GM19239 (cell line): ENCODE measurements at regions not wholly inside any gene's neighbourhood (a gene's known extent, or its start where the extent isn't known, plus 50 kb on each side); places are given as distances from the start of the nearest gene placed in this dataset.

Experiments used
- DNase-seq: peaks from one replicate; pipeline ENCODE4 v3.0.0; 2011; ENCODE audit warnings: low spot score; ENCODE audit not compliant: insufficient read length
- FAIRE-seq: peaks from 2 replicates; lab custom pipeline; 2011; peaks lifted over from hg19 to GRCh38; lab: Jason Lieb, UNC

DNA sequence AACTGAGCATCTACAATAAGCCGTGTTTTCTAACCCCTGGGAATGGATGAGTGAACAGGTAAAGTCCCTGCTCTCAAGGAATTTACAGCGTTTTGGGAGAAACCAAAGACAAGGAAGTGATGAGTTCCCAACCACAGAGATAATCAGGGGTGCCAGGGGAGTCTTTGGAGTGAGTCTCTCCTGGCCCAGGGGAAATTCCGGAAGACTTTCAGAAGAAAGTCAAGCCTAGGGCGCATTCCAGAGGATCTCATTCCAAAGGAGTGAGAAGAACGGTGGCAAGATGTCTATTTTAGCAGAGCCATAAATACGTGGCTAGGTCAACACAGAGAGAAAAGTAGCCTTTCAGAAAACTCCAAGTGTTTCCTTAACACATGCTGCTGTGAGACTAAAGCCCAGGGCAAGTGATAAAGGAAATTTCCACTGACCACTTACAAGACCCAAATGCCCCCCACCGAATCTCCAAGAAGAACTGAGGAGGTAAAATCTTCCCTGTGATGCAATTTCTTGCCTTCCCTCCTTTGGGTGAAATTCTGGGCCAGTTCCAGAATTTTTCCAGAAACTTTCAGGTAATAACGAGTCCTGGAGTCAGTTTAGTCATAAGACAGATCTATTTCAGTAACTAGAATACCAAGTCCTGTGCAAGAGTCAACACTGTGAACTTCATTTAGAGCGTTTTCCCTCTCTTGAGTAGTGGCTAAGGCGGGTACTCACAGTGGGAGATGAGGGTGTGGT, 437.4 kb downstream of the NR2F2 start:
- no peak for DNase-seq

GRCh38 chr15:96768435-96768789, 437.9 kb downstream of the NR2F2 start:
- FAIRE-seq (no peak), DNase-seq (no peak)

More for the DNA sequence above, 437.4 kb downstream of the NR2F2 start:
- FAIRE-seq, result no peak

DNA sequence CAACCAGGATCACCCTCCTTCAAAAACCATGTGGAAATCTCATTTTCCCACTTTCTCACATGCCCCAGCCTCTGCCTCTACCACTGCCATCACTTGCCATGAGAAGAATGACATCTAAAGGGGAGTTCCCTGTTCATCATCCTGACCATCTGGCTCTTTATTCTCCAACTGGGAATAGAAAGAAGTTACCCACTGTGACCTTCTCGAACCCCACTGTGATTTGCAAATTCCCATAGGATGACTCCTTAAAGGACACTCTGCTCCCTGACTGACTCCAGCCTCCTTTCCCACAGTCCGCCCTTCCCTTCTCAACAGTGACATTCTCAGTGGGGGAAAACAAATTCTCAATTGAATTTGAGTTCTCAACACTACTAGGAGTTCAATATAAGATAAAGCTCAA, 440.5 kb downstream of the NR2F2 start:
- FAIRE-seq (no peak), DNase-seq (no peak)

GRCh38 chr15:96774216-96774615, 443.7 kb downstream of the NR2F2 start:
- FAIRE-seq, result no peak
- DNase-seq, result no peak

DNA sequence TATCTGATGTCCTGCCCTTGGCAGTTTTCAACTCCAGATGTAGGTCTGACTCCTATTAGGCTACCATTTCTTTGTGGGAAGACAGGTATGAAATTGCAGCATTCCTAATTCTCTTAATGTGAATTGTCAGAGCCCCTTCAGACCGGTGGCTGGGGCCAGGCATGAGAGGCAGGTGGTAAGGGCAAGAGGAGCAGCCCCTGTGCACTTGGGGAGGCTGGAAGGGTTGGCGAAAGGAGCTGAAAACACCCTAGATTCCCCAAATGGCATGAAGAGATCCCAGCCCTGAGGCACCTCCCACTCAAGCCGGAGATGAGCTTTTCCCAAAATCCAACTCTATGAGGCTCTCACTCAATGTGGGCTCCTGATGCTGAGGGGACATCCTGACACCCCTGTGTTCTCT, 453.2 kb downstream of the NR2F2 start:
- FAIRE-seq, result no peak
- DNase-seq, result no peak

DNA sequence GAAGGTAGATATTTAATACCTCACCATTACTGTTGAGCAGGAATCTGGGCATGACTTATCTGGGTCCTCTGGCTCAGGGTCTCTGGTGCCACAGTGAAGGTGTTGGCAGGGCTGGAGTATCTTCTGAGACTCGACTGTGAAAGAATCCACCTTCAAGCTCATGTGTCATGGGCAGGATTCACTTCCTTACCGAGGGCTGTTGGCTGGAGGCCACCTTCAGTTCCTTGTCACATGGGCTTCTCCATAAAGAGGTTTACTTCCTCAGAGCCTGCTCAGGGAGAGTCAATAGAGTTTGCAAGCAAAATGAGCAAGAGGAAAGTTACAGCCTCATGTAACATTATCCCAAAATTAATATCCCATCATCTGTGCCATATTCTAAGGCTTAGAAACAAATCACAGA, 459.5 kb downstream of the NR2F2 start:
- no peak for DNase-seq
- no peak for FAIRE-seq

DNA sequence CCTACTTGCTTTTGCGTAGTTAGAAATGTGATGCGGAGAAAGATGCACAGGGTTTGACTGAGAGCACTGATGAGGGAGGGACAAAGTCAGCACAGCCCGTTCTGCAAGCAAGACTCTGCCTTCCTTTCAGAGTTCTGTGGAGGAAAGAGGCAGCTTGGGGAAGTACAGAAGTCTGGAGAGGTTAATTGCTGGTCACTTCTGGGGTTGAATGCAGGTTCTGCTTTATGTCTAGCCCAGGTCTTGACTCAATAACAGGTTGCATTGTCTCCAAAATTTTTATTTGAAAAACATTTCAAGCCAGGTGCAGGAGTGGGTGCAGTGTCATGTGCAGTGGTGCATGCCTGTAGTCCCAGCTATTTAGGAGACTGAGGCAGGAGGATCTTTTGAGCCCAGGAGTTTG, 461.7 kb downstream of the NR2F2 start:
- no peak for FAIRE-seq
- no peak for DNase-seq

DNA sequence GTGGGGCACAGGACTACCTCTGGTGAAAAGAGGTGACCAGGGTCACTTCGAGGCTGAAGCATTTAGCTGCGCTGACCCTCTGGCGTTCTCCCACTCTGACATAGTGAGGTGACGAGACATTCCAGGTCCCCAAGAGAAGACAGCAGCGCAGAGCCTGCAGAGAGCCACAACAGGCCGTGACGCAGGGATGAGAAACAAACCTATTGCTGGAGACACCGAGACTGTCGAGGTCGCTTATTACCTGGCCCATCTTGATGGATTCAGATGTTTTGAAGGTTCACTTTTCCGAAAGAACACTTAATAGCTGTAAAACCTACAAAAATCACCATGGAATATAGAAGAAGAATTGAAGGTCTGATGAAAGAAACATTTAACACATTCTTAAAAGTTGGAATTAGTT, 466.3 kb downstream of the NR2F2 start:
- no peak for FAIRE-seq
- DNase-seq, result no peak

- no peak for DNase-seq
- FAIRE-seq, result no peak
Measured at GRCh38 chr15:96801576-96802150, 471.2 kb downstream of the NR2F2 start.

DNA sequence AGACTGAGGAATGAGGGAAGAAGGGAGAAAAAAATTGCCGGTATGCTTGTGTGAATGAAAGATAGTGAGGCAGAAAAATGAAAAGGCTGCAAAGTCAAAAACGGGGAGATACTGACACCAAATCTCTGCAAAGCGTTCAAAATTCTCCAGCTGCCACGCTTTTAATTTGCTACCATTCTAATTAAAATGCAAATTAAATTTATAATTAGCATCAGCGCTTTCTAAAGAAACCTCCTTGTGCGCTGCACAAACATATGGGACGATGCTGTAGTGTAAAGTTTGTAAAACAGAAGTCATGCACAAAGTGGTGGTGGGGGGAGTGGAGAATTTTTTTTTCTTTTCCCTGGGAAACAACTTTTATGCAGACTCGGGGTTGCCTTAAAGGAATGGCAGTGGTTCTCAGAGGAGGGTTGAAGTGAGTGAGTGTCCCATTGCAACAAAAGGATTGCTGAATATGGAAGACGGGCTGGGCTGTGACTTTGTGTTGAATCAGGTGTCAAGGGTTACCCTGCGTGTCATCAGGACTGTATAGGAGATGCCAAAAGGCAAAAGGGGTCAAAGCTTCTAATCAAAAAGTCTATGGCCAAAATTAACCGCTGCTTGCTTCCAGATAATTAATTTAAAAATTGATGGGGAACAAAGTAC, 472.2 kb downstream of the NR2F2 start:
- FAIRE-seq, result no peak
- no peak for DNase-seq

- no peak for DNase-seq
- no peak for FAIRE-seq
Measured at GRCh38 chr15:96804754-96805153, 474.3 kb downstream of the NR2F2 start.

- FAIRE-seq, result no peak
Measured at GRCh38 chr15:96807361-96807760, 476.9 kb downstream of the NR2F2 start.

DNA sequence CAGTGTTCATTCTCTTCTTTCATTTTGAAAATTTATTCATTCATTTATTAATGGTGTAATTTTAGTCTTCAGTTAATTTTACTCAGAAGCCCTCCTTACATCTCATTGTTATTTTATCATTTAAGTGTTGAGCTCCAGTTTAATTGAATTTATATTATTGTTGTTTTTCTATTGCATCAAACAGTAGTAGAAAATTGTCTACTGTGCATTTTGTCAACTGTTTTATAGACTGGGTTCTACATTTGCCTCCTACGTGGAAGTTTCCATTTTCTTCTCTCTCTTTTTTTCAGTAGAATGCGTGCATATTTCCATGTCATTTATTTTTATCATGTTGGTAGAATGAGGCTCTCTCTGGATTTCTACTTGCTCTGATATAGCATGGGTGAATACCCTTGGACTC, 487.4 kb downstream of the NR2F2 start:
- DNase-seq, result no peak
- no peak for FAIRE-seq

More at GRCh38 chr15:96807361-96807760, 476.9 kb downstream of the NR2F2 start:
- no peak for DNase-seq

GRCh38 chr15:96818861-96819260, 488.4 kb downstream of the NR2F2 start:
- DNase-seq (no peak), FAIRE-seq (no peak)

DNA sequence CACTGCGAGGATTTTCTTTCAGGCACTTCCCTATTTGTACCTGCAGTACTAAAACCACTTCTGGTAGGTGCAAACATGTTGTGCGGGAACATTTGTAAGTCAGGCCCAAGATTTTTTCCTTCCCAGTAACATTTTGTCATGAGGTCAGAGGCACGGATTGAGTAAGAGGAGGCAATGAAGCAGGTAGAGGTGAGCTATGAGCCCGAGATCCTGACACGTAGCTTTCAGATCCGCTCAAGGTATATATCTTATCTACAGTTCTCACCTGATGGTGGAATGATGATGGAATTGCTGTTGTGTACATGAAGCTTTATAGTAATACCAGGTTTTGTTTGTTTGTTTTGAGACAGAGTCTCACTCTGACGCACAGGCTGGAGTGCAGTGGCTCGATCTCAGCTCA, 497.5 kb downstream of the NR2F2 start:
- DNase-seq (no peak), FAIRE-seq (no peak)

GRCh38 chr15:96837241-96837970, 506.9 kb downstream of the NR2F2 start:
- DNase-seq (no peak), FAIRE-seq (no peak)

DNA sequence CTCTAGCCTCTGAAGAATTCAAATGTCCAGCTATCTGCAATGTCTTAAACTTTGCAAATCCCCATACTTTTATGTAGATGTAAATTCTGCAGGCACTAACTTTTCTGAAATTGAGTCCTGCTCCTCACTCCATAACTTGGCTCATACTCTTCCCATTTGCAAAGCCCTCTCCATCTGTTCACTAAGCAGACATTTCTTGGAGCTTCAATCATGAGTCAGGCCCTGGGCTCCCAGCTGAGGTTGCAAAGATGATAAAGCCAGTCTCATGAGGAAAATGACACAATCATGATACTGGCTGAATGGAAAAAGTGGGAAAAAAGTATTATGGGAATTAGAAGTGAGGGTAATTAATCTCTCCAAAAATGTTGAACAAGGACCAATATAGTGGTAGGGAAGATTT, 507.6 kb downstream of the NR2F2 start:
- no peak for FAIRE-seq

GRCh38 chr15:96849271-96849900, 518.9 kb downstream of the NR2F2 start:
- DNase-seq, result no peak
- no peak for FAIRE-seq

More for the DNA sequence above, 507.6 kb downstream of the NR2F2 start:
- DNase-seq, result no peak

GRCh38 chr15:96851613-96852012, 521.1 kb downstream of the NR2F2 start:
- FAIRE-seq (no peak), DNase-seq (no peak)

DNA sequence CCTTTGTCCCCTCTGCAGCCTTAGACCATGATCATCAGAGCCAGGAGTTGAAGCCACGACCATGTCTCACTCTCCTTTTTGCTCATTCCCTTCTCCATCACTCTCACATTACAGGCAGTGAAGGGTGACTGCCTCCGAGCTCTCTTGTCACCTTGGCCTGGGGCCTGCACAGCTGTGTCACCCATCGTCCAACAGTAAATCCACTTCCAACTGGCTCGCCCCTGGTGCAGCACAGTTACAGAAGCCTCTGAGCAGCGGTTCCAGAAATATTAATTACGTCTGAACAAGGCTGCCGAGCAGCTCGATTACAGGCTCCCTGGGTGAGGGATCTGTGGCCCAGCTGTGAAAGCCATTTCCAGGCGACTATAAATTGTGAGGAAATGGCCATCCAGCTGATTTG, 528.2 kb downstream of the NR2F2 start:
- DNase-seq, result no peak
- FAIRE-seq, result no peak

DNA sequence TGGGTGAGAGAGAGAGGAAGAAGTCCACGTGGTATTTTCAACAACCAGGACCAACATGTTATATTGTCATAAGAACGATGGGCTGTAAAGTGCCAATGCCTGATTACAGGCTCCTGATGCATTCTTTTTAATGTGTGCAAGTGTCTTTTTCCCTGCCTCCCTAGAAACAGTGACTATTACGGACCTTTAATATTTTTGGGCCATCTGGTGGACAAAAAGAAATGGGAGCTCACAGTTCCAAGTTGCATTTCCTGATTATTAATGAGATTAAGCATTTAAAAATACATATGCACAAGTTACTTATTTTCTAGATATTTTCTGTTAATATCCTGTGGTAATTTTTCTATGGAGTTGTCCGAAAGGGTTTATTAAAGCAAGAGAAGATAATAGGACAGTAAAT, 530.2 kb downstream of the NR2F2 start:
- FAIRE-seq (no peak), DNase-seq (no peak)
